GM19438 (cell line): ENCODE measurements at regions not wholly inside any gene's neighbourhood (a gene's known extent, or its start where the extent isn't known, plus 50 kb on each side); places are given as distances from the start of the nearest gene placed in this dataset.

Source experiments
- ATAC-seq: cut with Tn5 transposase; IDR thresholded peaks from one replicate; pipeline ENCODE4 v1.9.1; 2021; ENCODE audit warnings: low read depth; ENCODE audit not compliant: unreplicated experiment

DNA sequence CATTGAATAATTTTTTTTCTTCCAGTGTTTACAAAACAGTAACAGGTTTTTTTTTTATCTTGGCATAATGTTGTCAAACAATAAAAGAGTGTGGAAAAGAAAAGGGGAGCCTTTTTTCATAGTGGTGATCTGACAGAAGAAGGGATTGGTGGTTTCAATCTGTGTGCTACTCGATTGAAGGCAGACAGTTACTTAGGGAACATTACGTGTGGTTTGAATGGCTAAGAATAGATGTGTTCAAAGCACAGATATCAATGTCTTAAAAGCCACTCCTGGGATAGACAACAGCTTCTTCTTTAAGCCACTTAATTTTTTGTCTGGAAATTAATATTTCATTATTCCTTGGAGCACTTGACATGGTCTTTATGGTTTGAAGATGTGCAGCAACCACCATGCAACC, 558.6 kb upstream of the ADGRL2 start:
- ATAC-seq: no peak

DNA sequence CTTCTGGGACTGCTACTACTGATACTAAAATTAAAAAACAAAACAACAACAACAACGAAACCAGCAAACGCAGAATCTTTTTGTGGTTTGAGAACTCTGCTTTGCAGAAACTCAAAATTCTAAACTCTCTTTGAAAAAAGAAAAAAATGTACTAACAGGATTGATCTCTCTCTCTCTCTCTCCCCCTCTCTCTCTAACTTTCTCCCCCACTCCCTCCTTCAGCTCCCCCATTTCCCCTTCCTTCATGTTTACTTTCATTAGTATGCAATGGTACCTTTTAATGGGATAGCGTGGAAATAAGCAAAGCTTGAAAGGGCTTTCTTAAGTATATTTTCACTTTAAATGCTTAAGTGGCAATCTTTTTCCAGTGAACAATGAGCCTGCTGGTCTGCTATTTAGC, 562.6 kb upstream of the ADGRL2 start:
- ATAC-seq: no peak

DNA sequence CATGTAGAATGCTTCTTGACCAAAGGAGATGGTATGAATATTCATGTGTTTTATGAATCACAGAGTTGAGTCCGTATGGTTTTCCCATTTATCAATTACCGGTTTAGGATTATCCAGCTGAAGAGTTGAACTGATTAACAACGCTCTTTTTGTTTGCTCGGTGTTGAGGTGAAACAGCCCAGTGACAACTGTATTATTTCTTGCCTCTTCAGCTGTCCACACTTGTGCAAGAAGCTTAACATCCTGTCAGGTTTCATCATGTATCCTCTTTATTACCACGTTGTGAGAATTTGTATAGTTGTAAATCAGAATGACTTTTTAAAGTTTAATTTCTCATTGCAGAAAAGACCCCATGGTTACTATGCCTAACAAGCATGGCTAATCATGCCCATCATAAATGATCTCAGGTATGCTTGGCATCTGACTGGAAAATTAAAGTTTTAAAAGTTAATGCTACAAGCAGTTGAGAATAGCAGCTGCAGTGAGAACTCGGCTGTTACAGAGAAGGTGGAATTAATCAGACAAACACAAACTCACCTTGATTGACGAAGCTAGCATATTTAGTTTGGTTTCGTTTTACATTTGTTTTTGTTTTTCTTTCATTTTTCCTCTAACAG, 563.2 kb upstream of the ADGRL2 start:
- no peak for ATAC-seq

DNA sequence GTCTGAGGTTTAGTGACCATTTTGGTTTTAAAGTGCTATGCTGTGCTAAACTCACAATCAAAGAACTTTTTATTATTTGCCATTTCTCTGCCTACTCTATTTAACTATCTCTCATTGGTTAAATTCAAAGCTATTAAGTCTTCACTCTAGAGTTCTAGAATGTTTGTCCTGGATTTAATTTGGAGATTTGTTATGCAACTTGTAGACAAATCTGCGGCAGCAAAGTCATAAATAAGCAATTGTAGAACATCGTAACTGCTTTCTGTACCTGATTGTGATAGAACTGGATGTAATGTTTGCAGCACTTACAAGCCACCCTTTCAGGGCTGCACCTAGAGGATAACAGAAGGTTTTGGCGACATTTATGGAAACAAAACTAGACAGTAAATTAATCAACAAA, 566.5 kb upstream of the ADGRL2 start:
- ATAC-seq: no peak

DNA sequence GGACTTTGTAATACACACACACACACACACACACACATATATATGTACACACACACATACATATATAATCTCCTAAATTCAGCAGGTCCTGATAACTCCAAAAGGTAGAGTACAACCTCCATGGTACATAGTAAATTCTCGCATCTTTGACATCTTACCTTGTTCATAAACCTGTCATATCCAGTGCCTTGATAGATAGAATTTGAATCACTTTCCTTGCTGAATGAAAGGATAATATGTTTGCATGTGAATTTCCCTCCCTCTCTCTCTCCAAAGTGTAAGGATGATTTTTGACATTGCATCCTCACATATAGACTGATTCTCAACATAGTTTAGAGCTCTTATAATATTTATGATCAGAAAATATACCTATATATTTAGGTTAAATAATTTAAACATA, 567.1 kb upstream of the ADGRL2 start:
- no peak for ATAC-seq

DNA sequence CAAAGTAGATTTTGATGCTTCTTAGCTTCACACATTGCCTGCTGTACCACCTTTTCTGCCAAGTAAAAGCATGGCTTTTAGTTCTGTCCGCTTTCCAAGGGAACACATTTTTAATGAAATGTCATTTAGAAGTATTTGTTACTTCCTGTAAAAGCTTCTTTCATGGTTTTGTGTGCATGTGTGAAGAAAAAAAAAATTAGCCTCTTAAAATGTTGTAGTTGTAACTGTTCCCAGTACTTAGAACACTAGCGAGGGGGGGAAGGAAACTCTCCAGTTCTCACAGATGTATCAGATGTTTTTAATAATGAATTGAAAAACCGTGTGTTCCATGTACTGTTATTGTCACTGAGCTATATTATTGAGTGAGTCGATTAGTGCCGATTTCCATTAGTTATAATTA, 568.3 kb upstream of the ADGRL2 start:
- ATAC-seq: no peak

- ATAC-seq: no peak
Observed at GRCh38 chr1:81231729-81232038, 569.0 kb upstream of the ADGRL2 start.

DNA sequence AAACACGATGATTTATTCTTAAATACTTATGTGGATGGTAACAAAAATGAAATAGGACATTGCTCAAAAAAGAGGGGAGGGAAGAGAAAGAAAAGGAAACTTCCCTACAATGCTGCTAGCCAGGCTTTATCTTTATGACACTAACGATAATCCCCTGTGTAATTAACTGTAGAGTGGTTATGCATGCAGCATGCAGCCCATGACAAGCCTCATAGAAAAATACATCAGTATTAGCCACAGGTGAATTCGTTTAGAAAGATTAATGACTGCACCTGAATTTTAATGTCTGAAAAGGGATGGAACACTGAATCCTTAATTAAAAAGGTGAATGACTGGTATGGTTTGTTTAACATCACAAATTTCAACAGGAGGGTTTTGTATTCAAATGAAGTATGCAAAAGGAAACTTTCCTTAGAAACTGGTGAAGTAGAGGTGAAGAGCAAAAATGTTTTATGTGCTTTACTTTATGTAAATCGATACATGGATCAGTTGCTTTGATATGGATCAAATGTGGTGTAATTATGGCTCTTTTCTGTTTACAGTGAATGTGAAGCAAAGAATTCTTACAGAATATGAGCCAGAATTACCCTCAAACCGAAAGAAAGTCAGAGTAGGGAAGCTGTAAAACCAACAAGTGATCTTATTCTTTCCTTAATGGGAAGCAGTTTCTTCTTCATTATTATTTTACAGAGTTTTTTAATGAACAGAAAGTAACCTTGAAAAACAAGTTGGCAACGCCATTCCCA, 569.6 kb upstream of the ADGRL2 start:
- ATAC-seq: no peak

DNA sequence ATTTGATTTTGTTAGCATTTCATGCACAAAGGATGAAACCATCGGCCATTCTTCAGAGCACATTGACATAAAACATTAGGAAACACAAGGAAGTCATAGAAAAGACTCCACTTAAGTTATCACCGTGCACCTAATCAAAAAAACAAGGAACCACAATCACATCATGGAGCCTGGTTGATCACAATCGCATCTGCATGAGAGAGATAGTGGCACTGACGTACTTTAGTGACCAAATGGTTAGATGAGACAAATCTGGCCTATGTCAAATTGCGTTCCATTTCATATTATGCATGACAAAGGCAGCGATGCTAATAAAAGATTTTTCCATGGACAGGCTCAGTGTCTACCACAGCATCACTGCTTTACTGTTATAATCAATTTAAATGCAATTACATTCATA, 571.8 kb upstream of the ADGRL2 start:
- no peak for ATAC-seq

DNA sequence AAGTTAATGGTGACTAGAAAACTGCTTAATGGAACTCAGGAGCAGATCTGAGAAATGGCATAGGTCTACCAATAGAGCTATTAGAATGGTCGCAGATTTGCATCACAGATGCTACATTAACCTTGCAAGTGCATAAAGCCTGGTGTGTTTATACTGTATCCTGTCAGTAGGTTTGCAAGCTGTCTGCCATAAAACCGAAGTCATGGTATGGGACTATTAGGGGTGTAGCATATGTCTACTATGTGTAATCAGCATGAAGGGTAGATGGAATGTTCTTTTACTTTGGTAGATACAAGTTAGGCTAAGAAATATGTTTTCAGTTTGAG, 574.2 kb upstream of the ADGRL2 start:
- no peak for ATAC-seq

DNA sequence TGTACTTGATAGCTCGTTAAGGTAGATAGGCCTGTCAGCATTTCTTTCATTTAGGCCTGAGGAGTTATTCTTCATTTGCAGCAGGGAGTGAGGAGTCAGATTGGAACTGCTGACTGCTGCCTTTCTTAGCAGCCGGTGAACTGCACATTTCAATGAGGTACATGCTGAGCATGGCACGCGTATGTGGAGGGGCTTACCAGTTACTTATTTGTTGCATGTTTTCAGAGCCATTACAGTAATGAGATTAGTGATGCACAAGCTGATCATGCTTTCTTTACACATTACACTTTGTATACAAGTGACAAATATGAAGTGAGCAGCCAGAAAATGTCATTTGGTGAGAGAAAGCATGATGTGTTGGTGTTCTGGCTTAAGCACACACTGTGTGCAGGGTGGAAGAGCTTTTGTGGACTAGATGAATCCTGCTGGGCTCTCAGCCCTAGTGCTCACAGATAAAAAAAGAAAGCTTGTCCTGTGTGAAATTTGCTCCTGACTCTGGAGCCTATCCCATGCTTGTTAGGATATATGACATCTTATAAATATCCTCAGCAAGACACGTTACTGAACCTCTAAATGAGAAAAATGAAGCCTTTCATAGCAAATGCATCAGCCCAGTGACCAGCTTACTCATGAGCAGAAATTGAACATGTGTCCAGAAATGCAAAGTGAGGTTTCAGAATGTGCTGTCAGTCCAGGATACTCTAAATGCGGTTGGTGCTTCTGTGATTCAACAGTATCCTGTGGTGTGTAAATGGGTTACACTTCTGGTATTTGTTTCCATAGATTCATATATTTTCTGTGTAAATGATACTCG, 574.7 kb upstream of the ADGRL2 start:
- no peak for ATAC-seq

DNA sequence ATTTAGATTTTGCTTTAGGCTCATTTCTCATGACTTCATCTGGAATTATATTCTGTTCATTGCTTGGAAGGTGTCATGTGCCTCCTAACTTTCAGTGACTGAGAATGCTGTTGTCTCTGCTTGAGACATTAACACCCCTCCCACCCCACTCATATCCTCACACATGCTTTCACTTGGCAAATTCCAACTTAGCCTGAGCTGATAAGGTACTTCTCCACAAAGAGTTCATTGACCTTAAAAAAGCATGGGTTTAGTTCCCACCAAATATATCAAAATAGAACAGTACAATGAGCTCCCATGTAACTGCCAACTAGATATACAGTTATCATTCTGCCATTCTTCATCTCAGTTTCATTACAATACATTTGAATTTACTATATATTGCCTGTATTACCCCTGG, 576.5 kb upstream of the ADGRL2 start:
- ATAC-seq: no peak

- no peak for ATAC-seq
Observed at GRCh38 chr1:81221564-81221963, 579.2 kb upstream of the ADGRL2 start.

DNA sequence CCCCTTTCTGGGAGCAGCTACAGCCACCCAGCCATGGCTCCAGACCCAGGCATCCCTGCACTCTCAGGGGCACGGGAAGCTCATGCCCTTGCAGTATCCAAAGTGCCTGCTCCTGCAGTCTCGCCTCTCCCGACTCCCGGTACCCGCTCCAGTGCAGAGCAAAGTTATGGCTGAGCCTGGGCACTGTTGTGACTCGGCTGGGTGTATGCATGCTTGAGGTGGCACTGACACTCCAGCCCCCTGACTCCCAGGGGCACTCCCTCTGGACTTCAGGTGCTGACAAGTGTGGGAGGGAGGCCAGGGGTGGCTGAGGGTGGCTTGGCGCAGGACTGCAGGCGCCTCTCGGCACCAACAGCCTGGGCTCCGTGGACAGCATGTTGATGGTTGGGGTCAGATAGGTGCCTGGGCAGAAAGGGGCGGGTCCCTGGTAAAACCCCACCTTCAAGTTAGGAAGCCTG, 580.1 kb upstream of the ADGRL2 start:
- no peak for ATAC-seq

DNA sequence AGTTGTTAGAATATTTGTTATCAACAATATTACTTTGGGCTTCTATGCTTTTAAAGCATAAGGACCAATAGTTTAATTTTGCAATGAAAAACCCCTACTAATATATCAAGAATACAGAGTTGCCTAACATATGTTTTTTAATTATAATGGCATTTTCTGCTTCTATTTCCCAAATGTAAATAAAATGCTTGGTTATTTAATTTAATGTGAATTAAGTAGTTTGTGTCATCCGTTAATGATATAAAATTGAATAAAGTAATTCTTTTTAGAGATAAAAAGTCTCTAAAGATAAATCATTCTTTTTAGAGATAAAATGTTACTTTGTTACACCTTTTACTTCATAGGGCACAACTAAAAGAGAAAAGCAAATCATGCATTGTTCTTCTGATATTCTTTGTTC, 583.7 kb upstream of the ADGRL2 start:
- ATAC-seq: no peak

- no peak for ATAC-seq
Observed at GRCh38 chr1:81213279-81213678, 587.5 kb upstream of the ADGRL2 start.

GRCh38 chr1:81209461-81209860, 591.3 kb upstream of the ADGRL2 start:
- no peak for ATAC-seq

- ATAC-seq: no peak
Observed at GRCh38 chr1:81208441-81208840, 592.3 kb upstream of the ADGRL2 start.

GRCh38 chr1:81205956-81206355, 594.8 kb upstream of the ADGRL2 start:
- no peak for ATAC-seq

- no peak for ATAC-seq
Observed at GRCh38 chr1:81201779-81202178, 599.0 kb upstream of the ADGRL2 start.

- ATAC-seq: no peak
Observed at GRCh38 chr1:81197591-81197990, 603.1 kb upstream of the ADGRL2 start.
